ENCODE measurements at regions not wholly inside any gene's neighbourhood (a gene's known extent, or its start where the extent isn't known, plus 50 kb on each side); places are given as distances from the start of the nearest gene placed in this dataset.

GRCh38 chr17:70610161-70610560, 440.8 kb downstream of the KCNJ2 start:
- TF ChIP-seq, protein P1, sequence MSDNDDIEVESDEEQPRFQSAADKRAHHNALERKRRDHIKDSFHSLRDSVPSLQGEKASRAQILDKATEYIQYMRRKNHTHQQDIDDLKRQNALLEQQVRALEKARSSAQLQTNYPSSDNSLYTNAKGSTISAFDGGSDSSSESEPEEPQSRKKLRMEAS (IDR thresholded peaks at IDR 0.05), result no peak
- no peak for TF ChIP-seq YY1 (IDR thresholded peaks at IDR 0.05; ENCODE audit: low read depth)
